NOMO-1 (cell line): ENCODE measurements at regions not wholly inside any gene's neighbourhood (a gene's known extent, or its start where the extent isn't known, plus 50 kb on each side); places are given as distances from the start of the nearest gene placed in this dataset.

ENCODE experiments used
- DNase-seq, 2 experiments: peaks; one replicate each; lab custom pipeline; 2025; ENCODE audit not compliant: unreplicated experiment in 2 of 2; lab: John Stamatoyannopoulos, UW

DNA sequence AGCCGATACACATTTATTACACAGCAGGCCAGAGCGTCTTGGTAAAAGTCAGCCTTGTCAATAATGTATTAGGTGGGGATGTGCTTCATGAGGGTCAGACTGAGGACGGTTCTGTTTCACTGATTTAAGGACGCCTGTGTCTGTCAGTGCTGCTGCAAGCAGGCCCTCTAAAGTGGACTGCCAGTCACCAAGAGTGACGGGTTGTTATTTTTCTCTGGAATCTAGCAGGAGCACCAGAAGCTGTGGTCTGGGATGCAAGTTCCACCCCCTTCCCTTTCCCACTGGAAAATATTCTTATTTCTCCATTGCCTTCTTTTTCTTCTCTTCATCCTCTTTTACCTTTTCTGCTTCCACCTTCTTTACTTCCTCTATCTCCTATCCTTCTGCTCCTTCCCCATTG, 191.2 kb upstream of the NCAM1 start:
- no peak for DNase-seq

DNA sequence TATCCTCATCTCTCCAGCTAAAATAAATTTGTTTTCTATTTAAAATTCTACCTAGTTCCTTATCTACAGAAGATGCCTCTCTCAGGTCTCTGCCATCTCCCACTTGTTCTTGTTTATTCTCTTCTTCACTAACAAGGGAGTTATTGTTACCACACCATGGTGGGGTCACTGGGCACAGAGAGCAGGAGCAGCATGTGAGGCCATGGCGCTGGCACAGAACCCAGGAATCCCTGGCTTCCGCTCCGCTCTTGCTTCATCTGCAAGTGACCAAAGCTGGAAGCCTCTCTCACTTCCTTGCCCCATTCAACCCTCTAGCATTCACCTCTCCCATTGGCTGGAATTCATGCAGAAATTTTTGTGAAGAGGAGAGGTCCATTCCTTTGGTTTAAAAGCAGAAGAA, 190.7 kb upstream of the NCAM1 start:
- no peak for DNase-seq

DNA sequence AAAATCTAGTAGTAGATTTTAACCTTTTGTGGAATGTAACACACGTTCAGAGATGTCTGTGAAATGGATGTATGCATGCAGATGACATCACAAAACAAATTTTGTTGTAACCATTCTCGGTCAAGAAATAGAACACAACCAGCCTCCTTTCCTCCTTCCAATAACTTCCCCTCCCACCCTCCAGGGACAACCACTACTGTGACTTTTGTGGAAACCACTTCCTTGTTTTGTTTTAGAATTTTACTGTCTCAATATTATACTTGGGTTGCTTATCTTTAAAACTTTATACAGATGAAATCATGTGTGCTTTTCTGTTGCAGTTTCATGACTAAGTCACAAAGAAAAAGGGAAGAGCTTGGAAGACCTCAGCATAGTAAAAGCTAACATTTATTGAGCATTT, 189.4 kb upstream of the NCAM1 start:
- peak; percentile 24 to 36 for DNase-seq

DNA sequence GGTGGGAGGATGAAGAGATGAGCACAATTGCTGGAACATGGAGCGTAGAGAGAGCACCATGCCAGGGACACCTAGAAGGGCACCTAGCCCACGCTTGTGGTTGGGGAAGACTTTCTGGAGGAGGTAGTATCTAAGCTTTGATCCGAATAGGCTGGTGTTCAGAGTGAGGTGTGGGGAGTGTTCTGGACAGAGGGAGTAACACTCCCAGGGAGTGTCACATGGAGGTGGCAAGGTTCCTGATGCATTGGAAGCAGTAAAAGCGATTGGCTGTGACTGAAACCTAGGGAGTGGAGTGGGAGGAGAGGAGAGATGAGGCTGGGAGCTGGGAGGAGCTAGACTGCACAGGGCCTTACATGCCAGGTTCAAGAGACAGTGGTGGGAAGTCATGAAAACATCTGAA, 188.0 kb upstream of the NCAM1 start:
- no peak for DNase-seq

DNA sequence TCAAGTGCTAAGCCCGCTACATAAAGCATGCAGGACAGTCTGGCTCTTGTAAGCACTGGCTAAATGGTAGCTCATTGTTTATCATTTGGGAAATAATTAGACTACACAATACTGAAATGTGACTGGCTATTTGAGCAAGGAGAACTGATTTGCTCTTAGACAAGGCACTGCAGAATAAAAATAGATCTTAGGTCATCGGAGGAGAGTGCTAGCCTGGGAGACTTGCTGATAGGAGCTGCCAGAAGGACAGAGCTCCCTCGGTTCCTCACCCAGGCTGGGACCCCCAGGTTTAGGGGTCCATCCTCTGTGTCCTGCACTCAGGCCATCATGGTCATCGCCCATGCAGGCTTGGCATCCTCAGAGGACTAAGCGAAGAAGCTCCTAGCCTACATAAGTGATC, 184.4 kb upstream of the NCAM1 start:
- no peak for DNase-seq

DNA sequence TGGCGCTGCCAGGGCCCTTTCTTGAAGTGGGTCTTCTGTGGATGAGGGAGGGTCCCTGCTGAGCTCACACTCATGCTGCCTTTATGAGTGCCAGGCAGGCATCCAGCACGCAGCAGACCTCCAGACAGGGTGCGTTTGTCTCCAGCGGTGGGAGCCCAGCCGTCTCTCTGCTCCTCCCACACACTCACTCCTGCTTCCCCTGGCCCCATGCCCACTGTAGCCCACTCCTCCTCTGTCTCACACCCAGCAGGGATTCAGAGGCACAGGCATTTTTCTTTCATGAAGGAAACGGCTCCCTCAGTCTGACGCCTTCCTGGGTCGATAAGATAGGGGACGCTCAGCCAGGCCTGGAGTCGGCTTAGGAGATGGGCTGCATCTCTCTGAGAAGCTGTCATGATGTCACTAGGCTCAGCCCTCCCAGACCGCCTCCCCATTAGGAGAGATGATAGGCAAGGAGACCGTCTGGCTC, 183.9 kb upstream of the NCAM1 start:
- DNase-seq, result no peak

DNA sequence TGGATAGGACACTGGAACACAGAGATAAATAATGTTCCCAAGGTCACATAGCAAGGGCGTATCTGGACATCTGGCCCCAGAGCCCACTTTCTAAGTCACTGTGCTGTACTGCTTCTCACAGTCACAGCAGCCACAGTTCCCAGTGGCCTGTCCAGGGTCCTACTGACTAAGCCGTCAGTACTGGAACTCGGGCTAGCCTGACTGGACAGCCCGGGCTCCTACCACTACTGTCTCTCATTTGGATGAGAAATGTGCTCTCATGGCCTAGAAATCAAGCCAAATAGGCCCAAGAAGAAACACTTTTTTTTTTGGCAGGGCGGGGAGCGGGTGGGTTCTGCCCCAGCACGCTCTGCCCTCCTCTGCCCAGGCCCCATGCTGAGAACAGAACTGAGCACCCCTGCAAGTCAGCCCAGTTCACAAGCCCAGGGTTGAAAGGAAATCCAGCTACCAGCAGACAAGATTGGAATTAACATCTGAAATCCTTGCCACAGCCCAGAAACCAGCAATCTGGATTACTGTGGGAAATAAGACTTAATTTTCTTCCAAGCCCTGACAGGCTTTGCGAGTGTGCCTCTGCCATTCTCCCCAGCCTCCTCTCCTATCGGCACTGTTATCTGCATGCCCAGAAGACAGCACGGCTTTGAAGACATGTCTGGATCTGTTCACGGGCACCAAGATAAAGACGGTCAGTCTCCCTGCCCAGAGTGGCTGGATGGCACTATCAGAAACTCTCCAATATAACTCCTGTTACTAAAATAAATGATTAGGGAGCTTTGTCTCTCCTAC, 182.9 kb upstream of the NCAM1 start:
- no peak for DNase-seq

DNA sequence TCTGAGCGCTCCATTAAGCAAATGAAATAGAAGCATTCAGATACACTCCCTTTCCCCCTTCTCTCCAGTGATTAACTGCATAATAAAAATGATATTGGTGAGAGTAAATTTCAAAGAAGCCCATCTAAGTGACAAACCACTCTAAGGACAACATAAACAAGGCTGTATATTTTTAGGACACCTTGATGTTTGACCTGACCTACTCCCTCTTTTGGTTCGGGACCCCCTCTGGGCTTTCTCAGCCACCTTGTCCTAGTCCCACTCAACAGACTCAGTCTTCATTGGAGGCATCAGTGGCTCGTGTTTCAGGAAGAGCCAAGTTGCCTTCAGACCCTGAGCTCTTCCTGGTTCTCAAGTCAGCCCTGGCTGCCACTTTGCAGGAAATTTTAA, 182.3 kb upstream of the NCAM1 start:
- DNase-seq, result no peak

DNA sequence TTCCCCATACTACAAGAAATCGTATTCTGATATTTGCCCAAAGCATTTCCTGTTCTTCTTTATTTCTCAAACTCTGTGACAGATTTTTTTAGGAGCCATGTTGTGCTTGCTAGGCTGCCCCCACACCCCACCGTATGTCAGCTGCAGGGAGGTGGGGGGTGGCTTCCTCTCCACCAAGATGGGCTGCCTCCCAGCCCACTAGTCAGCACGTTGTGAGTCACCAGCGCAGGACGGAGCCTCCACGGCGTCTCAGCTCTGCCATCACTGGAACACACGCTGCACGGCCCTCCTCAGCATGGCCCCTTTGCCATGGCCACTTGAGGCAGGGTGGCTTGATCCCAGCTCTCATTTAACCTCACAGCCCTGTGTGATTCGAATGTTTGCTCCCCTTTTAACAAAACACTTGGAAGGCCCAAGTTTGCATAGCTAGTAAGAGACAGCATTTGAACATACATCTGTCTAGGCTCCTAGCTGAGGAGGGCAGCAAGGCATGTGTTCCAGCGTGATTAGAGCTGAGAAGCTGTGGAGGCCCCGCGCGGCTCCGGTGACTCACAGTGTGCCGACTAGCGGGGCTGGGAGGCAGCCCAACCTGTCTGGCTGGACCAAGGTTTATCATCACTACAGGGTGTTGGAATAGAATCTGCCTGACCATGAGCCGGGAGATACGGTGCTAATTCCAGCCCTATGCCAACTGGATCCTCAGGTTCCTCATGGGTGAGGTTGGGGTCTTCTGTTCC, 180.7 kb upstream of the NCAM1 start:
- DNase-seq, result no peak

DNA sequence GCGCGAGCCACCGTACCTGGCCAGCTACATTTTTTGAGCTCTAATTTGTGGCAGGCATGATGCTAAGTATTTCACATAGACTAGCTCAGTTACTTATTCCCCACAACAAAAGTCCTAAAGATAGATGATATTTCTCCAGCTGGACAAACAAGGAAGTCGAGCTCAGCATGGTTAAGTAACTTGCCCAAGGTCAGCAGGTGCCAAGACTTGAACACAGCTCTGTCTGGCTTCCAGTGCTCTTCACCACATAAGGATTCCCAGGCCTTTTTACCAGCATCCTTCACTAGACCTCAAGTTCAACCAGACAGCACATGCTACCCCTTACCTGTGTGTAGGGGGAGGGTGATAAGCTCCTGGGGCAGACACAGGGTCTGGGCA, 177.3 kb upstream of the NCAM1 start:
- DNase-seq, result no peak

DNA sequence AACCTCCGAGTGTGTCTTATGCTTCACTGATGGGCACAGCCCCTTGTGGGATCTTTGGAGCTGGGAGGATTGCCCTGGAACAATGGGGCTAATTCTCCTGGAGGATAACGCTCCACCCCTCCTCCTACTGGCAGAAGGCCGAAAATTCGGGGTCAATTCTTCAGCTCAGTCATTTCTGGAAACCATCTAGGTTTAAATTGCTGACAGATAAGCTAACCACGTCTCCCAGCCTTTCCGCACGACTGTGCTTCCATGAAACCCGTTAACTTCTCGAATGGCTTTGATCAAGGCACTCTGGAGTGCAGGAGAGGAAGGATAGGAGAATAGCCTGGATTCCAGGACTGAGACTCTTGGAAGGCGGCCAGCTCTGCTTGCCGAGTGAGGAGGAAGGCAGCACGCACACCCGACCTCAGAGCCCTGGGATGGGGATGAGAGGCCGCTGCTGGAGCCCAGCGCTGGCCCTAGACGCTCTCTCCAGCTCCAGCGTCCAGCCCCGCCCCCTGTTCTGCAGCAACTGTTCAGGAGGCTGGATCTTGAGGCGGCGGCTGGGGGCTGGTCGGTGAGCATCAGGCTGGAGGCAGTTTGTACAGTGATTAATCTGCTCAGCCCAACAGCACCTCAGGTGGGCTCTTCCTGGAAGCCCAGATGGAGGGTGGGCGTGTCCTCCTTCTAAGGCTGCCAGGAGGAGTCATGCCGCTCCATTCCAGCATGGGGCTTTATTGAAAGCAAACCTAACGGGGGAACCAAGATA, 176.7 kb upstream of the NCAM1 start:
- no peak for DNase-seq

DNA sequence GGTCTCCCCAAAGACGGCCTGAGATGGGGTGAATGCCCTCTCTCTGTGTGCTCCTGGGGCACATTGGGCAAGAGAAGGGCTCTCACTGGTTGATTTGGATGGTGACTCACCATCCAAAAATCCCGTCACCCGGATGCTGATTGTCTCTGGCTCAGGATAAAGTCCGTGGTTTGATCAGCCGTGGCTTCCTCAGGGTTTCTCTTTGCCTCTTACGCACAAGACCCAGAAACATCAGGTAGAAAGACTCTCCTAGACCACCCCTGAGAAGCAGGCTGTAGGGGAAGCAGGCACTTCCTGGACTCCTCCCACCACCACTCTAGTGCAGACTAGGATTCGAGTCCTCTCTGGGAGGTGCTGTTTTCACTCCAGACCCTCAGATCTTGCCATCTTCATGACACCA, 176.1 kb upstream of the NCAM1 start:
- no peak for DNase-seq

DNA sequence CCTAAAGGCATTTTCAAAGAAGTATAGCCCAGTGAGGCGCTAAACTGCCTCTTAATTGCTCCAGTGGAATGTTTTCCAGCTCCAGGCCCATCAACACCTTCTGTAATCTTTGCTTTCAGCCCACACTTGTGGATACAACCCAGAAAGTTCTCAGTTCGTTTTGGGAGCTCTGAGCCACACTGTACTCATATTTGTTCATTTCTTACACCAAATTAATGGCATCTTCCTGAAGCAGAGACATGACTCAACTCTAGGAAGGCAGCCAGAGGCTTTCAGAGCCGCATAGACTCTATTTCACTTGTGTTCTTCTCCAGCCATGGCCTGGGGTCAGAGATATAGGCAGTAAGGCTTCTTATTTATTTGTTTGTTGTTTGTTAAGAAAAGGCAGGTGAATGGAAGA, 175.5 kb upstream of the NCAM1 start:
- no peak for DNase-seq

DNA sequence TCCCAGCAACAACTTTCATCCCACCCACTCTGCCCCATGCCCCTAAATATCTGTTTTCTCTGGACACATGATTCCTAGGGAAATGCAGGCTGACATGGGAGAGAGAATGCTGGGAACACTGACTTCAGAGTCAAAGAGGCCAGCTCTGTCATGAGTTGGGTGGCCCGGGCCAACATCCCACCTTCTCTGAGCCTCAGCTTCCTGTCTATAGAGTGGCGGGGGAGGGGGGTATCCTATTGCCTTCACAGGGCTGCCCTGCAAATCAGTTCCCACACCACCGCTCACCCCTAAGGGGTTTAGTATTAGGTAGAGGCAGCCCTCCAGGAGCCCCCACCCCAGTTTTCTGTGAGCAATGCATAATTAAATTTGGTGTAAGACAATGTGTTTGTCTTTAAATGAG, 175.0 kb upstream of the NCAM1 start:
- DNase-seq, result no peak

DNA sequence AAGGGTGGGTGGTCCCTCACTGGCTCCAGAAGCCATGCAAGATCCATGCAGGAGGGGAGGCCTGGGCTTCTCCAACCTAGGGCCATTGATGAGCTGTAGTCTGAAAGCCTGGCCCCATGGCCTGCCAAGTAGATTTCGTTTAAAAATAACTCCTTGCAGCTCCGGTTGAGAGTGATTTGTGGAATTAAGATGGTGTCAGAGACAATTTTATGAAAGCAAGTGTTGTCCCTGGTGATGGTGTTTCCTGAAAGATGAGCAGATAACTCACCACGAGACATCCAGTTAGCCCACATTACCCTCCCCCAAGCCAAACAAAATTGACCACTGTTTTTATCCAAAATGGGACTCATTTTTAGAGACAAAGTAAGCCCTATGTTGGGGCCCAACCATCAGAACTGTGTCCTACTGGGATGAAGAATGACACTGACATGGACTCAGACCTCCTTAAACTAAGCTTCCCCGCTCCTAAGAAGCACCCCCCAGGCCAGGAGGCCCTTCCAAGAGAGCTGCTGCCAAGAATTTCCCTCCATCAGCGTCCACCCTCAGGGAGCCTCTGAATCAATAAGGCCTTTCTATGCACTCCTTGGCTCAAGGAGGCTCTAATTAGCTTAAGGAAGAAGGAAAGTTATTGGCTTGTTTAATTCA, 174.2 kb upstream of the NCAM1 start:
- no peak for DNase-seq

DNA sequence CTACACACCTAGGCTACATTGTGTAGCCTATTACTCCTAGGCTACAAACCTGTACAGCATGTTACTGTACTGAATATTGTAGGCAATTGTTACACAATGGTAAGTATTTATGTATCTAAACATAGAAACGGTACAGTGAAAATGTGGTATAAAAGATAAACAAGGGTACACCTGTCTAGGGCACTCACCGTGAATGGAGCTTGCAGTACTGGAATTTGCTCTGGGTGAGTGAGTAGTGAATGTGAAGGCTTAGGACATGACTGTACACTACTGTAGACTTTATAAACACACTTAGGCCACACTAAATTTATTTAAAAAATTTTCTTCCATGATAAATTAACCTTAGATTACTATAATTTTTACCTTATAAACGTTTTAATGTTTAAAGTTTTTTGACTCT, 171.7 kb upstream of the NCAM1 start:
- DNase-seq, result no peak

DNA sequence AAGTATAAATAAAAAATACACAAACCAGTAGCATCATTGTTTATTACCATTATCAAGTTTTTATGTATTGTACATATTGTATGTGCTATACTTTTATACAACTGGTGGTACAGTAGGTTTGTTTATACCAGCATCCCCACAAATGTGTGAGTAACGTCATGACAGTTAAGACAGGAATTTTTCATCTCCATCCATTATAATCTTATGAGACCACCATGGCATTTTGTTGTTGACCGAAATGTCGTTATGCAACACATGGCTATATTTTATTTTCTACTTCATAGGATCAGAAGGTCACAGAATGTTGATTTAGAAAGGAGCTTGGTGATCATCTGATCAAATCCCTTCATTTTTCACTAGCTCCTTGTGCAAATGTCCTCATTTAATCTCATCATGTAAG, 170.9 kb upstream of the NCAM1 start:
- no peak for DNase-seq

DNA sequence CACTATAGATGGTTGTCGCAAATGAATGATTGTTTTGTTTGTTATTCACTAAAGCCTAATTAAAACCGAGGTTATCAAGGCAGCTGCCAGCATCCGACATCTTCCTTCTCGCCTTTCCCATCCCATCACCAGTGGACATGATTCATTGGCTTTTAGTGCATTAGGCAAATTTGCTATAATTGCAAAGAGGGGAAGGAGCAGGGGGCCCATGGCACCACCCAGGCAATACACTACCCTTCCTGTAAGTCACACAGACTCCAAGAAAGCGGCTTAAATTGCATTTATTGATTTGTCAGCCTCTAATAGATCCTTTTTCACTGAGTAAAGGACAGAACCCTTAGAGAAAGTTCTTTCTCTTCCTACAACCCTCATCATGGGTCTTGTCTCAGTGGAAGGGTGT, 169.2 kb upstream of the NCAM1 start:
- no peak for DNase-seq

DNA sequence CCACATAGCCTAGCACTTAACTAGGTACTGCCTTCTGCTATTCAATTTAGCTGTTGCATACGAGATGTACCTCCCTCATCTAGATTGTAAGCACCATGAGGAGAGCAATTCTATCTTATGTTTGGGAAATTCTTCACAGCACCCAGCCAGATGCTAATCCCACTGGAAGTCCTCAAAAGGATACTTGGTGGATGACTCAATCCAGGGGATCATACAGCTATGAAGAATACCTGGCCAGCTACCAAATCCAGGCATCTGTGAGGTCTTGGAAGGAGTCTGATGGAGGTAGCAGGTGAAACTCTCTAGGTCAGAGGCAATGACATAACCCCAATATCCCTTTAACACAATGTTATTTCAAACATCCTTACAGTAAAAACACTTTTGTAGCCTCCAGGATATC, 167.8 kb upstream of the NCAM1 start:
- DNase-seq, result no peak

DNA sequence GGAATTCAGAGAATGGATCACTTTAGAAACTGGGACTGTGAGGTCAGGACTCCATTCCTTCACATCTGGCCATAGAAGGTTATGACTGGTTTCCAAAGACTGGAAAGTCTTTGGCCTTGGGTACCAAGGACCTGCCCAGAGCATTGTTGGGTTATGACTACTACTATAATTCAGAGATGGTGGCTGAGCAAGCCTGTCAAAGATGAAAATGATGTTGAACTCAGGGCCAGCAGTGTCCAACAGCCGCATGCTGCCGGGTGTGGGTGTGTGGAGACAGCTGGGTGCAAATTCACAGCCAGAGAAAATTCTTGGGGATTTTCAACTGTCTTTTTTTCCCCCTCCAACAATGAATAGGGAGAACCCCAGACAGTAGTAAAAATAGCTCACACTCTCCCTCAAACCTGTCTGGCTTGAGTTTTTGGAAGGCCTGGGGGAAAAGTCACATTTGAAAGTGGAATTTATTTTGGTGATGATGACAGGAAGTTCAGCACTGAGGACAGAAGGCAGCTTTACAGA, 166.8 kb upstream of the NCAM1 start:
- no peak for DNase-seq
